HG03025 (cell line): ENCODE measurements at regions not wholly inside any gene's neighbourhood (a gene's known extent, or its start where the extent isn't known, plus 50 kb on each side); places are given as distances from the start of the nearest gene placed in this dataset.
"Not testable (repeated sequence)": the region's sequence is repeated elsewhere in the genome, so short reads cannot be mapped to it uniquely, and the experiment has no call there.

Experiments used
- ATAC-seq: cut with Tn5 transposase; IDR thresholded peaks from one replicate; pipeline ENCODE4 v1.9.1; 2021; ENCODE audit warnings: mild to moderate bottlenecking, moderate library complexity; ENCODE audit not compliant: unreplicated experiment, low FRiP score

GRCh38 chr14:105879867-105880561, 353.6 kb downstream of the TMEM121 start:
- ATAC-seq: no peak

DNA sequence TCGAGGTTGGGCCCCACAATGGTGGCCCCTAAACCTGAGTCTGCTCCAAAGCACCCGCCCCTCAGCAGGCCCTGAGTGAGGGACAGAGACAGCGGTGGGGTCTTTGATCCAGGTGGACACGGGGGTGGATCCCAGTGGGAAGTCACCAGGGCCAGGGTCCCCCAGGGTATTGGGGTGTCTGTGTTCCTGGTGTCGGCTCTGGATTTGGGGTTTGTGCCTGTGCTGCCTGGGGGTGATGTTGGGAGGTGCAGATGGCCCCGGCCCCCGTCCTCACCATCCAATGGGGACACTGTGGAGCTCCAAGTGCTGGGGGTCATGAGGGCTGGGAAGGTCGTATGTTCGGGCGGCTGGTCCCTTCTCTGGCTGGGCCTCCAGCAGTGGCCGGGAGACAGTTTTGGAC, 354.2 kb downstream of the TMEM121 start:
- no peak for ATAC-seq

DNA sequence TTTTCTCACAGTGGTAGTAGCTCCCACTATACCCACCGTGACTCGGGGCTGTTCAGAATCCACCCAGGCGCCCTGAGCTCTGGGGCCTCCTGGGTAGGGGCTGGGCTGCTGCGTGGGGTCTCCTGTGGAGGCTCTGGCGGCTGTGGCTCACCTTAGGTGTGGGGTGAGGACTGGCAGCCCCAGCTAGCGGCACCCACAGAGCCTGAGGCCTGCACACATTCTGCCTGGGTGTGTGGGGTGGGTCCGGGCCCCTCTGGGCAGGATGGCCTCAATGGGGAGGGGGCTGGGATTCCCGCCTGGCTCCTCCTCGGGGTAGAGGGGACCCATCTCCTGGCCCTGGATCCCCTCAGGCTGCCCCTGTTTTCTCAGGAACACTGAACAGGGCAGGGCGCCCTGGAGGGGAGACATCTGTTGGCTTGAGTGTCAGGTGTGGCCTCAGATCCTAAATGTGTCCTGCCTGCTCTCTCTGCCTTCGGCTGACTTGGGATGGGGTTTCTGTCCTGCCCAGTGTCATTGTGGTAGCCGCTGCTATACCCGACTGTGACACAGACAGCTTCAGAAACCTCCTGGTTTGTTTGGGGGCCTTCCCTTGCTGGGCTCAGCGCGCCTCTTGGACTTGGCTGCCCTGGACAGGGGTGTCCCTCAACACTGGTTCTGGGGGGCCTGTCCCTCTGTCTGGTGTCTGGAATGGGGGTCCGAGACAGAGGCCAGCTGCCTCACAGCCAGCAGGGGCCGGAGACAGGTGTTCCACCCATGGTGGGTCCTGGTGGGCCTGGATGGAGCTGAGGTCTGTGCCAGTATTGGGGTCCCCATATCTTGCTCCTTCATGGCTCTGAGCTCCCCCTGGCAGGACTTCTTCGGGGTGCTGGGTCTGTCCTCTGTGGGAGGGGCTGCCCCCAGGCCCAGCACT, 354.9 kb downstream of the TMEM121 start:
- no peak for ATAC-seq

DNA sequence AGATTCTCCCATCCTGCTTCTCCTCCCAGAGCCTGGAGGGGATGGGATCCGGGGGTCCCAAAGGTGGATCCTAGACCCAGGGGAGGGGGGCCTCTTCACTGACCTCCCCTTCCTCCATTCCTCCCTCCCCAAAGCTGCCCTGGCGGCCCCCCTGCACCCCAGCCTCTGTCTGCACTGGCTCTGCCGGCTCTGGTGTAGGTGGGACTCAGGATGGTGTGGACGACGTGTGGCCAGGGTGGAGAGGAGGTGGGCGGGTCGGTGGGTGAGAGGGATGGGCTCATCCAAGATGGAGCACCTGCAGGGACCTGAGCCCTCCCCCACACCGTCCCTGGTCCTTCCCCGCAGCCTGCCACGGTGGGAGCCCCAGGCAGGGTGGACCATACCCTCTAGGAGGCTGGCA, 355.6 kb downstream of the TMEM121 start:
- not testable (repeated sequence) for ATAC-seq

DNA sequence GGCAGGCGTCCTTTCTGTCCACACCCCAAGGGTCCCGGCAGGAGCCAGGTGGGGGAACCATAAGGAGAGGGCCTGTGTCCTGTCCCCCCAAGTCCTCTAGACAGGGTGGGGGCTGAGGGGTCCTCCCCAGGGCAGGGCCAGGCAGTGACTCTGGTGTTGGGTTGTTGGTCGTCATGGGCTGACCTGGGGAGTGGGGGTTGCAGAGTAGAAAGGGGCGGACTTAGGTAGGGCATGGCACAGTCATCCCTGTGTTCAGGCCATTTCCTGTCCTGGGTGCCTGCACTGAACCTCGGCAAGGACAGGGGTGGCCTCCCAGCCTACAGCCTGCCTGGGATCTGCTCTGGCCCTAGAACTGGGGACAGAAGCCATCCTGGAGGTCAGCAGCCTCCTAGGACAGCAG, 356.2 kb downstream of the TMEM121 start:
- no peak for ATAC-seq

DNA sequence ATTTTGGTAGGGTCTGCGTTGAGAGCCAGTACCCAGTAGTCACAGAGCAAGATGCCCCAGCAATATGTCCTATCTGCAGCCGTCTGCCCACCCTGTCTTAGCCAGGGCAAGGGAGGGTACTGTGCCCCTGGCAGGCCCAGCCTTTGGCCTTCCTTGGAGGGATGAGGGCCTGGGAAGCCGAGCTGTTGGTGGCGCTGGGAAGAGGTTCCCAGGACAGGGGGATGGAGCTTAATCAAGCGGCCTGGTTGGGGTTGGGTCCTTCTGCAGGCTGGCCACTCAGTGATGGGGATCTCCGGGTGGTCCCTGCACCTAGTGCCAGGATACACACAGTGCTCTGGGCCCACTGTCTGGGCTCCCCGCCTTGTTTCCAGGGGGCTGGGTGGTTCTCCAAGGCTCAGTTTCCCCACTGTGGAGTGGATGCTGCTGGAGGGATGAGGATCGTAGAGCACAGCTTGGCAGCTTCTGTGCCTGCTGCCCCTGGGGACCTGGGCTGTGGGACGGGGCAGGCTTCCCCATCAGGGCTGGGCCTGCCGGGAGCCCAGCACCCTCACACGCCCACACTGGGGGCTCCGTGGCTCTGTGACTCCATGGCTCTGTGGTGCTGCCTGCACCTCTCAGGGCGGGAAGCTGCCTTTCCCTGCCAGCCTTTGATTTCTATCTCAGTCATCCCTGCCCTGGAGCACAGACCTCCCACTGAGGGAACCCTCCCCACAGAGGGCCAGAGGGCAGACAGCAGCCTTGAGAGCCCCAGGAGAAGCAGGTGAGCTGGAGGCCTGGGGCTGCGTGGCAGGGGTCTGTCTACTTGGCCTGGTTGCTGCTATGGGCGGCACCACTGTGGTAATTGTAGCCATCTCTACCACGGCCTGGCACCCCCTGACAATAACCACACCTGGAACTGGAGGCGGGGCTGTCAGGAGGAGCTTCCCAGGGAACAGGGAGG, 357.0 kb downstream of the TMEM121 start:
- no peak for ATAC-seq

DNA sequence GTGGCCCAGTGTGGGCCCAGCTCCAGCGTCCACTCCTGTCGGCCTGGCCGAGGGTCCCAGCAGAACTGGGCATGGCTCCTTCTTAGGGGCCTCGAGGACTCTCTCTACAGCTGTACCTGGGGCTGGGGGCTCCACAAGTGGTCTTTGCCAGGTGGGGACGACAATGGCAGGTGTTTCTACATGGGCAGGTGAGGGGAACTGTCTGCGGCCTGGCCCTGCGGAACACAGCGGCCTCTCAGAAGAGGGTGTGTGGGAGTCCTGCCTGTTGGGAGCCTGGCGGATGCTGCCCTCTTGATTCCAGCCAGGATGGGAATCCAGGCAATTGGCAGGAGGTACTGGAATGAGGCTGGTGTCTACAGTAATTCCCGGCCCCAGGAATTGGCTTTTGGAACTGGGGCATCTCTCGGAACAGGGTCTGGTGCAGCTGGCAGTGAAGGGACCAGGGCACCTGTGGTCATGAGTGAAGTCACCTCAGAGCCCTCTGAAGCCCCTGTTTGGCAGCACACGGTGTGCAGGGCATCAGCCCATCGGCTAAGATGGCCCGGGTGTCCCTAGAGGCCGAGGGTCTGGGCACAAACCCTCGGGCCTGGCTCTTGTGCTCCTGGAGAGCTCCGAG, 357.9 kb downstream of the TMEM121 start:
- not testable (repeated sequence) for ATAC-seq

GRCh38 chr14:105884808-105885281, 358.5 kb downstream of the TMEM121 start:
- ATAC-seq: no peak

GRCh38 chr14:105885561-105886320, 359.4 kb downstream of the TMEM121 start:
- ATAC-seq: no peak

- not testable (repeated sequence) for ATAC-seq
Observed at GRCh38 chr14:105886791-105887191, 360.4 kb downstream of the TMEM121 start.

- no peak for ATAC-seq
Observed at GRCh38 chr14:105887692-105888091, 361.3 kb downstream of the TMEM121 start.

DNA sequence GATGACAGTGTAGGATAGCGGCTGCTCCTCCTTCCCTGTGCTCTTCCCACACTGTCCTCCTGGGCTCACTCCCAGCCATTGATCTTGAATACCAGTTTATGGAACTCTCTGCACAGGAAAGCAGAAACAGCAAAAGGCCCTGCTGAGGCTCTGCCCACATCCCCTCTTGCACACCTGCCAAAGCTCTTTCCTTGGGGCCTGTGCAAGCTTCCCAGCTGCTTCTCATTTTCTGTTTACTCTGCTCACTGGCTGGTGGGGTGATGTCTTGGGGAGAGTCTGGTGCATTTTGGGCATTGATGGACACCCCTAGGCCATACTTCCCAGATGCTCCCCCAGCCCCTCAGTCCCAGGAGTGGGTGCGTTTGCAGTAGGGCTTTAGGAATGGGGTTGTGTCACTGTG, 361.8 kb downstream of the TMEM121 start:
- no peak for ATAC-seq

GRCh38 chr14:105888784-105889665, 362.6 kb downstream of the TMEM121 start:
- no peak for ATAC-seq

DNA sequence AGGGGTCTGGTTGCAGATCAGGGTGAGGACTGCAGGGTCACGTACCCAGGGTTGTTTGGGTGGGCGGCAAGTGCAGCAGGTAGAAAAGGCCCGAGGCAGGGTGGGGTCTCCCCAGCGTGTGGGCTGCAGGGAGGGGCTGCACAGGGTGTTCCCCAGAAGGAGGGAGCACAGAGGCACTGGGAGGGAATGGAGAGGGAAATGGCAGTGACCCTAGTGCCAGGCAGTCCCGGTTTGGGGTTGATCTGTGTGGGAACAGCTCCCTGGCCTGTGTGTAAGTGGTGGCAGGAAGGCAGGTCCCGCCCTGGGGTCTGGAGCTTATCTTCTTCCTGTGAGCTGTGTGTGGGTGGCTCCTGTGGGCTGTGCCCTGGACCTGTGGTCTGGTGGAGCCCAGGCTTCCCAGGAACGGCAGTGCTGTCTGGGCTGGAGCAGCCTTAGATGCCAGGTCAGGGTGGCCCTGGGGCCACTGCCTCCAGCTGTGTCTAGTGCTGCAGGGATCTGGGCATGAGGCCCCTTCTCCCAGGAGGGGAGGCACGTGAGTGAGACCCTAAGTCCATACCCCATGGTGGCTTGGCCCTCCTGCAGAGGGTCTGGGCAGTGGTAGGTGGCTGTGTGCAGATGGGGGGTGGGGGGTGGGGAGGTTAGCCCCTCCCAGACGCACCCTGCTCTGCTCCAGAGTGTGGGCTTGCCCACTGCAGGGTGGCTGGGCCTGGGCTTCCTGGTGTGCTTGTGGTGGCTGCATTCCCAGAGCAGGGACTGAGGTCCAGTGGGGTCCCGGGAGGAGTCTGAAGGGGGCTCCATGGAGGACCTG, 363.5 kb downstream of the TMEM121 start:
- ATAC-seq: no peak

DNA sequence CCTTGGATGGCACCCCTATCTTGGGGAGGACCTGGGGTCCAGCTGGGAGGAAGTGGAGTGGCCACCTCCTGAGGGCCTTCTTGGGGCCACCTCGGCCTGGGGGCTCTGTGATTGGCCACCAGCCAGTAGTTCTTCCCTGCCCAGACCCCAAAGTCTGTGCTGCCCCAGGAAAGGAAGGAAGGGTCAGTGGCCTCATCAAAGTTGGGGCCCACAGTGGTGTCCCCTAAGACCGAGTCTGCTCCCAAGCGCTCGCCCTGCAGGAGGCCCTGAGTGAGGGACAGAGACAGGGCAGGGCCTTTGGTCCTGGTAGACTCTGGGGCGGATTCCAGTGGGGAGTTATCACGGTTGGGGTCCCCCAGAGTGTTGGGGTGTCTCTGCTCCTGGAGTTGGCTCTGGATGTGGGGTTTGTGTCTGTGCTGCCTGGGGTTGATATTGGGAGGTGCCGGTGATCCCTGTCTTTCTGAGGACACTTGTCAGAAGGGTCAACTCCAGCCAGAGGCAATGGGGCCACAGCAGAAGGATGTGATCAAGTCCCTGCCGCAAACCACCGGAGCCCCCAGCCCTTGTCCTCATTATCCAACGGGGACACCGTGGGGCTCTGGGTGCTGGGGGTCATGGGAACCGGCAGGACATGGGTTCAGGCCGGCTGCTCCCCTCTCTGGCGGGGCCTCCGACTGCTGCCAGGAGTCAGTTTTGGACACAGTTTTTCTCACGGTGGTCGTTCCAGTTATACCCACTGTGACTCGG, 364.3 kb downstream of the TMEM121 start:
- ATAC-seq: no peak

DNA sequence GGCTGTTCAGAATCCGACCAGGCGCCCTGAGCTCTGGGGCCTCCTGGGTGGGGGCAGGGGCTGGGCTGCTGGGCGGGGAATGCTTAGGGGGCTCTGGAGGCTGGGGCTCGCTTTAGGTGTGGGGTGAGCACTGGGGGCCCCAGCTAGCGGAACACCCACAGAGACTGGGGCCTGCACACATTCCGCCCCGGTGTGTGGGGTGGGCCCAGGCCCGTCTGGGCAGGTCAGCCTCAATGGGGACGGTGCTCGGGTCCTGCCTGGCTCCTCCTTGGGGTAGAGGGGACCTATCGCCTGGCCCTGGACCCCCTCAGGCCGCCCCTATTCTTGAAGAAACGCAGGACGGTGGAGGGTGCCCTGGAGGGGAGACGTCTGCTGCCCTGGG, 364.8 kb downstream of the TMEM121 start:
- no peak for ATAC-seq
